Urinary bladder (tissue), 3 donors: ENCODE measurements at regions not wholly inside any gene's neighbourhood (a gene's known extent, or its start where the extent isn't known, plus 50 kb on each side); places are given as distances from the start of the nearest gene placed in this dataset.
"Not testable (repeated sequence)": the region's sequence is repeated elsewhere in the genome, so short reads cannot be mapped to it uniquely, and the experiment has no call there.

Source experiments
- DNase-seq: peaks from one replicate; pipeline ENCODE4 v3.0.0-alpha.2; 2015; ENCODE audit errors: extremely low spot score
- H3K27ac ChIP-seq: one replicate; pipeline ENCODE4 v1.5.1; 2013; ENCODE audit warnings: low read depth, mild to moderate bottlenecking, moderate library complexity
- H3K36me3 ChIP-seq: one replicate; pipeline ENCODE4 v1.6.1; 2013; ENCODE audit warnings: mild to moderate bottlenecking, moderate library complexity; ENCODE audit not compliant: insufficient read depth
- H3K4me1 ChIP-seq: one replicate; pipeline ENCODE4 v1.6.1; 2013; ENCODE audit warnings: mild to moderate bottlenecking, moderate library complexity; ENCODE audit not compliant: insufficient read depth
- H3K4me3 ChIP-seq: one replicate; pipeline ENCODE4 v1.5.1; 2013; ENCODE audit warnings: low read depth, low read length
- WGBS: extraction: QIAGEN DNeasy Blood & Tissue Kit; methylation state at CpG from one replicate; pipeline ENCODE4 v1.1.7; 2013; 5-methylcytosine and 5-hydroxymethylcytosine counted together
- donor health status: healthy with polysubstance abuse.
- donor health status: healthy.

DNA sequence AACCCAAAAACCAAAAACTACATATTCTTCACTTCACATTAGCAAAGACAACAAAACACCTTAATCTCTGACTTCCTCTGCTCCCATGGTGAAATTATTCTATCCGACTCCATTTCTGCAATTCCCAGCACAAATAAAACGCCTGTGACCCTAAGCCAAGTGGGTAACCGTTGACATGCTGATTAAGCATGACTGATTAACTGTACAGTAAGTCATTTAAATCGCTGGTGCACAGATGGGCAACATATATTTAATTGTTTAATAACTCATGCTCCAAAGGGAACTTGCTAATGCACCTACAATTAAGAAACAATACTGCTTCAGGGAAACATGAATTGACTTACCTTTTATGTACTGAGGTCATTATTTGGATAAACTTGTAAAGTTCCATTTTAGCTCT lies 436.7 kb downstream of the KIF2B start:
- WGBS, result 72% methylated on average over 4 of the region's 4 CpGs
- Histone ChIP-seq H3K27ac (no peak overlapping the region), H3K36me3 (no peaks in the 10 kb centered on the region), H3K4me3 (no peak overlapping the region), H3K4me1 (no peaks in the 10 kb centered on the region)
- DNase-seq, result no peak

DNA sequence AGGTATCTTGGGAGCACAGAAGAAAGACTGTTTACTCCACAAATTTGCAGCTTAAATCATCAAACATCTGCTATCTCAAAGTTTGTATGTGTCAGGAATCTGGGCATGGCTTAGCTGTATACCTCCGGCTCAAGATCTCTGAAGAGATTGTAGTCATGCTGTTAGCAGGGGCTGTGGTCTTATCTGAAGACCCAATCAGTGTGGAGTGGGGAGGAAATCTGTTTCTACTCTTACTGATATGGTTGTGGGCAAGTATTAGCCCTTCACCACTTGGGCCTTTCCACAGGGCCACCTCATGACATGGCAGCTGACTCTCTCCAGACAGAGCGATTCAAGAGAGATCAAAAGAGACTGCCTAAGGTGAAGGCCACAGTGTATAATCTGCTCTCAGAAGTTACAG lies 438.7 kb downstream of the KIF2B start:
- DNase-seq, result no peak
- Histone ChIP-seq H3K27ac (no peak overlapping the region), H3K4me1 (no peaks in the 10 kb centered on the region), H3K4me3 (no peak overlapping the region), H3K36me3 (no peaks in the 10 kb centered on the region)
- 91% methylated on average over 2 of the region's 2 CpGs for WGBS

DNA sequence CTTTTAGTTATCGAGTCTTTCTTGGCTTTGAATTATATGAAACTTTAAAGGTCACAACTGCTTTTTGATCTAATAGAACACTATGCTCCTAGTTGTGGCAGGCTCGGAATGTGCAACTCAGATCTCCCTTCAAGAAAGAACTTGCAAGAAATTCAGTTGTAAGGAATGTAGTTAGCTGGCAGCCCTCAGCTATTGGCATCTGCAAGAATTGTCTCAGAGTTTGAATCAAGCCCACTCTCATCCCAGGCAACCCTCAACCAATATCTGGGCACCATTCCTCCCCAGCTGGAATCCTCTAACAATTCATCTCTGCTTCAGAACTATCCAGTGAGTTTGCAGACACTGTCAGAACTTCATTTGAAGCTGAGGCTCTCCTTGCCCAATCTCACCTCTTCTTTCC lies 447.2 kb downstream of the KIF2B start:
- 54% methylated on average over 2 of the region's 2 CpGs for WGBS
- H3K36me3 ChIP-seq, result no peaks in the 10 kb centered on the region
- H3K4me1 ChIP-seq, result no peaks in the 10 kb centered on the region
- H3K4me3 ChIP-seq, result no peak overlapping the region
- H3K27ac ChIP-seq, result no peak overlapping the region
- DNase-seq, result no peak

DNA sequence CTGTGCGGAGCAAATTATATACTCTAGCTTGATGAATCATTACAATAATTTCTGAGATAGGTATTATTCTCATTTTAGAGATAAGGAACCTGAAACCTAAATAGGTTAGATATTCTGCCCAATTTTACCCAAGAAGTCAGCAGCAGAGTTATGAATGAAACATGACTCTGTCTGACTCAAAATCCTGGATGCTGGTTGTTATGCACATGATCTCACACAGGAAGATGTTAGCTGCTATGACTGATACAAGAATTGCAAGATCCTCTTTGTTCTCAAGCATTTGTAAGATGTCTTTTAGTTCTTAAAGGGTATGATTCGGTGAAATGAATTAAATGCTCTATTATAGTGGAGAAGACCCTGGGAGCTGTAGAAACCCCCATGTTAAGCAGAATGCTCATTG lies 447.8 kb downstream of the KIF2B start:
- 93% methylated on average over 2 of the region's 2 CpGs for WGBS
- DNase-seq, result no peak
- no peaks in the 10 kb centered on the region for H3K36me3 ChIP-seq

DNA sequence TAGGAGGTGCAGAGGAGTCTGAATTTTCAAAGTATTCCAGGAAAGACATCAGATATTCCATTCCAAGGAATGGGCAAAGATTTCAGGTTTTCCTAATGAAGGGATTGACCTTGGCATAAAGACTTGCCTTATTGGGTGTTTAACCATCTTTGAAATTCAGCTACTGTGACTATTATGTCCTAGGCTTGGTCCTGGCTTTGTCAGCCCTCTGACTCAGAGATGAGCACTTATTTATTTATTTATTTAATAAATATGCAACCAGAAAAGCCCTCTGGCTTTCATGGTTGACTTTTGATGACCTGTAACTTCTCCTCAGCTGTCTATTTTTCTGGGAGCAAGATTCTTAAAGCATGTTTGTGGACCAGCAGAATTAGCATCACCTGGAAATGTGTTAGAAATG lies 455.1 kb downstream of the KIF2B start:
- H3K4me3 ChIP-seq, result no peak overlapping the region
- no peak overlapping the region for H3K27ac ChIP-seq
- no peaks in the 10 kb centered on the region for H3K4me1 ChIP-seq
- H3K36me3 ChIP-seq, result no peaks in the 10 kb centered on the region
- no peak for DNase-seq

More for the DNA sequence above, 447.8 kb downstream of the KIF2B start:
- Histone ChIP-seq H3K27ac (no peak overlapping the region), H3K4me1 (no peaks in the 10 kb centered on the region), H3K4me3 (no peak overlapping the region)

DNA sequence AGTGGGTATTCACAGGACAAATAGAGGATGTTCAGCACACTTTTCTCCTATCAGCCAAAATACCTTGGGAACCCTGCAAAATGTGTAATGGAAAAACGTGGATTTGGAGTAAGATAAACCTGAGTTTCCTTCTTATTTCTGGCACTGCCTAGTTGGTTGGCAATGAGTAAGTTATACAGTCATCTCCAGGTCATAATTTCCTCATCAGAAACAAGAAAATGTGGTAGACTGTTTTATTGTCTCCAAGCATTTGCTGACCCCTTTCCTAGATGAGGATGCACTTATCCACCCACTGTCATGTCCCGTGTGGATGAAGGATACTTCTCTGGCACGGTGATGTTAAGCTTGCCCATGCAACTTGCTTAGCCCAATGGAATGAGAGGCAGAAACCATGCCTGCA lies 458.0 kb downstream of the KIF2B start:
- Histone ChIP-seq H3K4me3 (no peak overlapping the region), H3K4me1 (no peaks in the 10 kb centered on the region), H3K27ac (no peak overlapping the region), H3K36me3 (no peaks in the 10 kb centered on the region)
- 77% methylated on average over 3 of the region's 3 CpGs for WGBS
- DNase-seq, result no peak

DNA sequence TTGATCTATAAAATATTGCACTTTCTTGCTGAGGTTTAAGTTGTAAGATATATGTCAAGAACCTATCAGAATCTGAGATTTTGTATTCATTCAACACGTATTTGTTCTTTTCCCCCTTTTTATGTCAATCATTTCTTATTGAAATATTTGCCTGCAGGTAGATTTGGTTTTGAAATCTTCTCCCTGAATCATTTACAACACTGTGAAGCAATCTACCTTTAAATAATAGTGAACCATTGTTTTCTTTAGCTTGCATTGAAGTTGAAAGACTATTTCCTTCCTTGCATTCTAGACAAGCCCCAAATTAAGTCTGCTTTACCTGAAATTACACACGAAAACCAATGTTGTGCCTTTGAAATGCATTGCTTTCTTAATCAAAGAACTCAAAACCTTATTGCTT lies 460.2 kb downstream of the KIF2B start:
- Histone ChIP-seq H3K4me3 (no peak overlapping the region), H3K36me3 (no peaks in the 10 kb centered on the region), H3K4me1 (no peaks in the 10 kb centered on the region), H3K27ac (no peak overlapping the region)
- DNase-seq, result no peak
- WGBS, result 75% methylated on average over 2 of the region's 2 CpGs

DNA sequence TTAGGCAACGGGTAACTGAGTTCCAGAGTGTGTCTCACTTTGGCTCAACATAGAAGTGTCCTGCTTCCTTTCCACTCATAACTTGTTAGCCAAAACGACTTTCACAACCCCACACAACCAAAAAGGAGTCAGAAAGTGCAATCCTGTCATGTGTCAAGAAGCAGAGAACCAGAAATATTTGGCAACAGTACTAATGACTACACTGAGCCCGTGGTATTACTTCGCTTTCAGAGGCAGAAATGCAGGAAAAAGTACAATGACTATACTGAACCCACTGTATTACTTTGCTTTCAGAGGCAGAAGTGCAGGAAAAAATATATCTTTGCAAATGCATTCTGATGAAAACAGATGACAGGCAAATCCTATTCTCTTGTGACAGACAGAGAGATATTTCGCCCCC lies 484.6 kb downstream of the KIF2B start:
- DNase-seq, result no peak
- 74% methylated on average over 5 of the region's 5 CpGs for WGBS
- Histone ChIP-seq H3K36me3 (no peaks in the 10 kb centered on the region), H3K4me3 (no peak overlapping the region), H3K27ac (no peak overlapping the region), H3K4me1 (no peaks in the 10 kb centered on the region)

DNA sequence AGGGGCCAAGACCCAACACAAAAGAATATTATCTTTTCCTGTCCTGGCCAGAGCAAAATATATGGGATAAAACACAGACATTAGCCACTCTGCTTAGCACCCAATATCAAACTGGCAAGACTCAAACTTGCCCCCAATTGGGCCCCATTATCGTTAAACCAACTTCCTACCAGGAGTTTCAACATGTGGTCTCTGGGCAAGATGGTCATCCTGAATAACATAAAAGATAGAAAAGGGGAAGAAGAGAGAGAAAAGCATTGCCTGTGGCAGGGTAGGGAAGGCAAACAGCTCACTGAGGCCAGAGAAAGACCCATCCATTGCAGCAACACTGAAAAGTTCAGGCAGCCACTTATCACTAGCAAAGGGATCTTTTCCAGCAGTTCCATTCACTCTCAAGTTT lies 502.1 kb downstream of the KIF2B start:
- Histone ChIP-seq H3K4me3 (no peak overlapping the region), H3K36me3 (no peaks in the 10 kb centered on the region), H3K27ac (no peak overlapping the region), H3K4me1 (no peaks in the 10 kb centered on the region)
- DNase-seq, result no peak
- 87% methylated on average over 1 of the region's 1 CpG for WGBS

DNA sequence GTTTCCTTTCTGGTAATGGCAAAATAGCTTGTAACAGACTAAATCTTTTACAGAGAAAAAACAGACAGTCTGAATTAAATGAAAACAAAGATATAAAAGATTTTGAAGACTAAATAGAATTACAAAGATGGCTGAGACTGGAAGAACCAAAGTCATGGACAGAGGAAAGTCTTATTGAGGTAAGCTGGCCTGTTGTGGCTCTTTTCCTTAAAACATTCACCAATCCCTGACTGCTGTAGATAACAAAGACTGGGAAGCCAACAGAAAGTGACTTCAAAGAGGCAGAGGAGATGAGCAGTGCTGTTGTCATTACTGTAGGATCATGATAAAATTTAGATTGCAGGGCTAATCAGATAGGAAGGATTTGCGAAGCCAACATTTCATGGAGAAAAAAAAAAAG lies 517.0 kb downstream of the KIF2B start:
- DNase-seq, result no peak
- Histone ChIP-seq H3K36me3 (no peaks in the 10 kb centered on the region), H3K27ac (no peak overlapping the region), H3K4me3 (no peak overlapping the region), H3K4me1 (no peaks in the 10 kb centered on the region)
- WGBS, result 56% methylated on average over 1 of the region's 1 CpG

DNA sequence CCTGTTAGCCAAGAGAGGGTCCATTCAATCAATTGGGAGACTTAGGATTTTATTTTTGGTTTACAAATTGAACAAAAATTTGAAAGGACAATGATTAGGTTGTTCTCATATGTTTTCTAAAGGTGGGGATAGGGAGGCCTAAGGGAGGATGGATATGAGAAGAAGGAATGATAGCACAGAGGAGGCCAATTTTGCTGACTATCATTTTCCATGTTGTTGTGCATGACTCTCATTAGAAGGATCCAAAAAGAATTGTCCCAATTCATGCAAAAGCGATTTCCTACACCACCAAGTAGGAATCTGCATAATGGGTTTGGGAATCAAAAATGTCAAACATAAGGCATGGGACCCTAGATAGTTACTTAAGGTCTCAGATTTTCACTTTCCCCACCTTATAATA lies 524.8 kb downstream of the KIF2B start:
- WGBS, result 95% methylated on average over 1 of the region's 1 CpG
- H3K4me1 ChIP-seq, result no peaks in the 10 kb centered on the region
- DNase-seq, result no peak
- no peaks in the 10 kb centered on the region for H3K36me3 ChIP-seq
- H3K27ac ChIP-seq, result no peak overlapping the region
- no peak overlapping the region for H3K4me3 ChIP-seq

DNA sequence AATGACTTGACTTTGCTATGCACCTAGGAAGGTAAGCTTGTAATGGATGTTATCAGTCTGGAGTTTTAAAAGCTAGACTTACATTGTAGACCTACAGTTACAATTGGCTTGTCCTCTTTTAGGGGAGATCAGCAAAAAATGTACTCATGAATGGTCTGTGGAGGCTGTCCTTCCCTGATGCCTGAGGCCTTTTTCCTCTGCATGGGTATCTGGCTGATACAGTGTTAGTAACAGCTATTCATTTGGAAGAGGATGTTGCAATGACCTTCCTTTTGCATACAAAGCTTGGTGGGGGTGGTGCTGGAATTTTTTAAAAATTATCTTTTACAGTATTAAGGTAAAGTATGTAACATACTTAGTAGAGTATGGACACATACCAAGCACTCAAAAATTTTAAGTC lies 525.5 kb downstream of the KIF2B start:
- no peak overlapping the region for H3K27ac ChIP-seq
- no peak for DNase-seq
- H3K36me3 ChIP-seq, result no peaks in the 10 kb centered on the region
- no peak overlapping the region for H3K4me3 ChIP-seq
- no peaks in the 10 kb centered on the region for H3K4me1 ChIP-seq

DNA sequence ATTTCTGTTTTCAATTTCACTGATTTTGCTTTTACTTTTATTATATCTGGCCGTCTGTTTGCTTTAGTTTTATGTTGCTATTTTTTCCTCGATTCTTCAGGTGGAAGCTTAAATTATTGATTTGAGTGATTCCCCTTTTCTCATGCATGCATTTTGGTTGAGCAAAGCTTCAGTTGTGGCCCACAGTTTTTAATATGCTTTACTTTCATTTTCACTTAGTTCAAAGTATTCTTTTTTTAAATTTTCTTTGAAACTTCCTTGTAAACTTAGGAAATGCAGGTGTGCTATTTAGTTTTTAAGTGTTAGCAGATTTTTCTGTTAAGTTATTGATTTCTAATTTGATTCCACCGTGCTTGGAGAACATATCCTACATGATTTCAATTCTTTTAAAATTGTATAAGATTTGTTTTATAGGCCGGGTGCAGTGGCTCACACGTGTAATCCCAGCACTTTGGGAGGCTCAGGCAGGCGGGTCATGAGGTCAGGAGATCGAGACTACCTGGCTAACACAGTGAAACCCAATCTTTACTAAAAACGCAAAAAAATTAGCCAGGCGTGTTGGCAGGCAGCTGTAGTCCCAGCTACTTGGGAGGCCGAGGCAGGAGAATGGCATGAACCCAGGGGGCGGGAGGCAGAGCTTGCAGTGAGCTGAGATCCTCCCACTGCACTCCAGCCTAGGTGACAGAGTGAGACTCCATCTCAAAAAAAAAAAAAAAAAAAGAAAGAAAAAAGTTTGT lies 531.2 kb downstream of the KIF2B start:
- 81% methylated on average over 11 of the region's 11 CpGs for WGBS
- Histone ChIP-seq H3K36me3 (no peaks in the 10 kb centered on the region), H3K4me1 (no peaks in the 10 kb centered on the region), H3K27ac (no peak overlapping the region), H3K4me3 (no peak overlapping the region)
- DNase-seq, result no peak

DNA sequence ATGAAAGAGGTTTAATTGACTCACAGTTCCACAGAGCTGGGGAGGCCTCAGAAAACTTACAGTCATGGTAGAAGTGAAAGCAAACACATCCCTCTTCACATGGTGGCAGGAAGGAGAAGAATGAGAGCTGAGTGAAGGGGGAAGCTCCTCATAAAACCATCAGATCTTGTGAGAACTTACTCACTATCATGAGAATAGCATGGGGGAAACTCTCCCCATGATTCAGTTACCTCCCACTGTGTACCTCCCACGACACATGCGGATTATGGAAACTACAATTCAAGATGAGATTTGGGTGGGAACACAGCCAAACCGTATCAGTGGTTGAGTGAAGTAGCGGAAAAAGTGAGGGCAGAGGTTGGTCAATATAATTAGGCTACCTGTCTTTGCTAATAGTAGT lies 538.3 kb downstream of the KIF2B start:
- not testable (repeated sequence) for DNase-seq, H3K4me3 ChIP-seq, H3K4me1 ChIP-seq, H3K36me3 ChIP-seq, H3K27ac ChIP-seq
- 78% methylated on average over 4 of the region's 4 CpGs for WGBS

DNA sequence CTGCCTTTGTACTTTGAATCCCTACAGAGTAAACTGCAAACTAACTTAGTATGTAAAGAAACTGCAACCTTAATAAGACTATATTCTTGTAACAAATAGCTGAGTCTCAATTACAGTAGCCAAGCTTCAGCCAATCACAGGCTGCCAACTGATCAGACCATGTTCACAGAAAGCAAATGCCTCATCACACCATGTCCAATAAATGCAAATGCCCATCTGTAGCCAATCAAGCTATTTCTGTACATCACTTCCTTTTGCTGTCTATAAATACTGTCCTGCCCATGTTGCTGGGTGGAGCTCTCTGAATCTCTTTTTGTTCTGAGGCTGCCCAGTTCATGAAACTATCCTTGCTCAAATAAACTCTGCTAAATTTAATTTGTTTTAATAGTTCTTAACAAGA lies 531.7 kb upstream of the TOM1L1 start:
- Histone ChIP-seq H3K4me3 (no peak overlapping the region), H3K27ac (no peak overlapping the region), H3K36me3 (no peaks in the 10 kb centered on the region), H3K4me1 (no peaks in the 10 kb centered on the region)
- DNase-seq, result no peak
